T-helper 1 cell treated with Interleukin-12 subunit alpha and Interleukin-12 subunit beta and Interleukin-4 antibody, amounts not matched to agents 30 ng/mL and 1 ng/mL, for 36 hours (primary cell): ENCODE measurements at regions not wholly inside any gene's neighbourhood (a gene's known extent, or its start where the extent isn't known, plus 50 kb on each side); places are given as distances from the start of the nearest gene placed in this dataset.

Experiments
- intact Hi-C: fragments of 100-400 bp; cut with micrococcal nuclease; formaldehyde crosslinking; loops from one replicate; pipeline ENCODE4 v1.15.1; 2024

GRCh38 chr11:31863170-31863832 is 52.2 kb upstream of the PAX6 start:
- intact Hi-C loops: no loop called here

DNA sequence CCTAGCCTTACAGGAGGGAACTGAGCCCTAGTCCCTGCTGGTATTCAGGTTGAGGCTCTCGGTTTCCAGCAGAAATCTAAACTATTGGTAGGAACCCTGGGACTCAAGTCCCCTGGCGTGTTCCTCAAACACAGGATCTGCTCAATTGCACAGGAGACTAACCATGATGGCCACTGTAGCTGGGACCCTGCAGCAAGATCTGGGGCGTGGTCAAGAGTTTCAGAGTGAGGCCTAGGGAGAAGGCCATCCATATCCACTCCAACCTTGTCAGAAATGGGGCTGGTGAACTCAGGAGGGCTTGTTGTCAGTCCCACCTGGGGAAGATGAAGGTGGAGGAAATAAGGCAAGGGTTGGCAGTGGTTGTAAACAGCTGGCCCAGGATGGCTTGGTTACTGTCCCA is 49.9 kb upstream of the PAX6 start:
- intact Hi-C loops: no loop called here
